HG03354 (cell line): ENCODE measurements at regions not wholly inside any gene's neighbourhood (a gene's known extent, or its start where the extent isn't known, plus 50 kb on each side); places are given as distances from the start of the nearest gene placed in this dataset.
"Not testable (repeated sequence)": the region's sequence is repeated elsewhere in the genome, so short reads cannot be mapped to it uniquely, and the experiment has no call there.

Experiments
- ATAC-seq: cut with Tn5 transposase; IDR thresholded peaks from one replicate; pipeline ENCODE4 v1.9.1; 2021; ENCODE audit warnings: mild to moderate bottlenecking; ENCODE audit not compliant: unreplicated experiment, poor library complexity, severe bottlenecking

DNA sequence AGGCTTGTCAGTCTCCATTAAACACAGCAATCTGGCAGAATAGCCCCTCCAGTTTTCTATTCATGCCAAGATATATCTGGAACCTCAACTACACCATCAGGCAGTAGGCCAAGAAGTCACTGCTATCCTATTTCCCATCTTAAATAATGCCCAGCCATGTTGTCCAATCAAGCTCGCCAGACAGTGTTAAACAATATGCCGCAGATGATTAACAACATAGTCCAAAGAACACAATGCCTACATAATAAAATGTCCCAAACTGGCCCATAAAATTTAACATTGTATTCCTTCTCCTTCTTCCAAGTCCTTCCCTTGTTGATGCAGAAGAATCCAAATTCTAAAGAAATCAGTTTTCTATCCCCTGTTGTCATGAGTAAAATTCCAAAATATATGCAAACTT is 427.4 kb upstream of the PPP2R3A start:
- ATAC-seq: no peak

DNA sequence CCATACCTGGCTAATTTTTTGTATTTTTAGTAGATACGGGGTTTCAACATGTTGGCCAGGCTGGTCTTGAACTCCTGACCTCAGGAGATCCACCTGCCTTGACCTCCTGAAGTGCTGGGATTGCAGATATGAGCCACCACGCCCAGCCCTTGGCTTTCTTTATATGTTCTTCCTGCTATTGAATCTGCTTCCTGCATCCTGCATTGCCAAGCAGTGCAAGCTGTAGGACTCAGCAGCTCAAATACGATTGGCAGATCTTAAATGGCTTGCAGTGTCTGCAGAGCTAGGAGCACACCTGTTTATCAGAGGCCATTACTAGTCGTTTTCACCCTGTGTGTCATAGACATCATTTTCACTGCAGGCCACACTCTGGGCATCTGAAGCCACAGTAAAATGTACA is 426.2 kb upstream of the PPP2R3A start:
- no peak for ATAC-seq

DNA sequence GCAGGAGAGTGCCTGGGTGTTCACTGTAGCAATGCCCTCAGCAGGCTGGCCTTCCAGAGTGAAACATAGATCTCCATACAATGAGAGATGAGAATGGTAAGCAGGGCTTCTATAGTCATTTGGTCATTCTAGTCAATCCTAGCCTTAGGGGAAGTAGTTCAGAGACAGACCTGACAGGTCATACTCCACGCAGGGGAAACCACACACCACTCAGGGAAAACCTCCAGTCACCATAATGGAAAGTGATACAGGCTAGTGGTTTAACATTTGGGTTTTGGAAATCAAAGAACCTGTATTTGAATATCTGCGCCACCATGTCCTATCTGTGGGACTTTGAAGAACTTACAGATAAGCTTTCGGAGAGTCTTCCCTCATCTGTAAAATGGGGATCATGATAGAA is 425.7 kb upstream of the PPP2R3A start:
- ATAC-seq: no peak

DNA sequence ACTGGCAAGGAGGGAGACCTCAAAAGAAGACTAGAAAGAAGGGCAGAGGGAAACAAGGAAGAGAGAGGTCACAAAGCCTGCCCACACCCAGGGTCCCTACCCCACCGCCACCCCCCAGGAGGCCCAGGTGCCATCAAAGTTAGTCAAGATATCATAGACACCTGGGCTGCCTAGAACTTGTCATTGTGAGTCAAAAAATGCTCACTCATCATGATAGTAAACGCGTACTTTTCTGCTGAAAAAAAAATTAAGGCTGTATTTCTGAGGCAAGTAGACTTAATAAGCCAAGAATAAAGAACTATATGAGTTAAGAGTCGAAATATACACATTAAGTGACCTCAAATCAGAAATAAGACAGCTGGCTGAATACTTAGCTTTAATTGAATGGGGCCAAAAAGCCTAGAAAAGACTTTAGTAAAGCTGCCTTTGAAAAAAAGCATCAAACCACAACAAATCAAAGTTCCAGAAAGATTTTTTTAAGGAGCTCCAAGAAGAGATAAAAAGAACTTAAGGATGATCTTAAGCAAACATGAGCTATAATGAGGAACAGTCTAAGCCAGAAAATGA is 415.5 kb upstream of the PPP2R3A start:
- no peak for ATAC-seq

- ATAC-seq: no peak
Measured at GRCh38 chr3:135556174-135556573, 409.4 kb upstream of the PPP2R3A start.

DNA sequence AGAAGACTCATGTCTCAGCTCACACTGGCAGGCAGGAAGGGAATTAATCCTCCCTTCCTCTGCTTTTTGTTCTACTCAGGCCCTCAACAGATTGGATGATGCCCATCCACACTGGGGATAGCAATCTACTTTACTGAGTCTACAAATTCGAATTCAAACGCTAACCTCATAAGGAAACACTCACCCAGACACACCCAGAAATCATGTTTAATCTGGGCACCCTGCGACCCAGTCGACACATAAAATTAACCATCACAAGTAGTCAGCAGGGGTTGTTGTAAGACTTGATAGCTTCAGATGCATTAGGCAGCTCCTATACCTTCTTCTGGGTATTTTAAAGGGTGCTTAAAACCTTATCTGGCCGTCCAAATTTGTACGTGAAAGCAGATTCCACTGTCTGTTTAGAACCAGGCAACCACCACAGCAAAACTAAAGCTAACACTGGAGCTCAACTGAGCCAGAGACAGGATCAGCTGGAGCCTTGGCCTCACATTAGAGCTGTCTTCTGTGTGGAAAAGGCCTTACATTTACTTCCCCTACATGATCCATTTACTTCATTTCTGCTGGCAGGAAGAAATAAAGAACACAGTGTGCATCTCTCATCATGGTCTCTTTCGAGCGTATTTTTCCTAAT is 407.3 kb upstream of the PPP2R3A start:
- no peak for ATAC-seq

DNA sequence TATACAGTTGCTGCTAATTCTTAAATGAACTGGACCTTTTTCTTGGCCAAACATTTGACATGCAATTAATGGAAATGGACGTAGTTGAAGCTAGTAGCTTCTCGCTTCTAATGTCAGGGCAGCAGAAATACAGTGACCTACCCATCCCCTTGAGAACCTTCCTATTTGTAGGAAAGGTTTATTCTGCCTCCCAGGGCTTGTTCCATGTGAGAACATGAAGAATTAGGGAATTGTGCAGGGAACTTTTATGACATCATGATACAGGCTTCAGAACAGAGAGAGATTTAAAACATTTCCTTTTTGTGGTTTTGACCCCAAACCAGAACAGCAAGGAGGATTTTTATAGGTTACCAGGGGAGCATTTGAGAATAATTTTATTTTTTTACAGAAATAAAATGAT is 406.6 kb upstream of the PPP2R3A start:
- no peak for ATAC-seq

DNA sequence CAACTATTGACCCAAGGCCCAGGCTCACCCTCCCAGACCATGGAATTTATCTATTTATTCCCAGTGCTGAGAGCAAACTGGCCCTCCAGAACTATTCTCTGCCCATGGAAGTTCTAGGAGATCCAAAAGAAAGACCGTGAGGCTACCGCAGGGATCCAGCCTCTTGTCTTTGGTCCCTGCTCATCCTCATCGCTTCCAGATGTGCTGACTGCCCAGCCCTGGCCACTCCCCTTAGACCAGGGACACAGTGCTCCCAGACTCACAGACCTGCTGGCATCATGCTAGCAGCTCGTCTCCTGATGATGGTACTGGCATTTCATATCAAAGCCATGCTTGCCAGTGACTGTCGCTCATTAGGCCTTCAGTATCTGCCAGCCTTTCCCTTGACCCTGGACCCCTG is 405.7 kb upstream of the PPP2R3A start:
- no peak for ATAC-seq

DNA sequence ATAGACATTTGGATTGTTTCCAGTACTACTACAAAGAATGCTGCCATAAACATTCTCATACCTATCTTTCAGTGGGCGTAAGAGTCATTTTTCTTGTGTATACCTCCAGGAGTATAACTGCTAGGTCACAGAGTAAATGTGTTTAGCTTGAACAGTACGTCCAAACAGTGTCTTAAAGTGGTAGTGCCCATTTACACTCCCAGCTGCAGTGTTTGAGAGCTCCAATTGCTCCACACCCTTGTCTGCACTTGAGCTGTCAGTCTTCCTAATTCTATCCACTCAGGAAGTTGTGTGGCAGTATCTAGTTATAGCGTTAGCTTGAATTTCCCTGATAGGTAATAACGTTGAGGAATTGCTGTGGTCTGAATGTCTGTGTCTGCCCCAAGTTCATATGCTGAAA is 404.7 kb upstream of the PPP2R3A start:
- ATAC-seq: no peak

GRCh38 chr3:135564696-135565095 is 400.8 kb upstream of the PPP2R3A start:
- ATAC-seq: no peak

- no peak for ATAC-seq
Measured at GRCh38 chr3:135565546-135565945, 400.0 kb upstream of the PPP2R3A start.

DNA sequence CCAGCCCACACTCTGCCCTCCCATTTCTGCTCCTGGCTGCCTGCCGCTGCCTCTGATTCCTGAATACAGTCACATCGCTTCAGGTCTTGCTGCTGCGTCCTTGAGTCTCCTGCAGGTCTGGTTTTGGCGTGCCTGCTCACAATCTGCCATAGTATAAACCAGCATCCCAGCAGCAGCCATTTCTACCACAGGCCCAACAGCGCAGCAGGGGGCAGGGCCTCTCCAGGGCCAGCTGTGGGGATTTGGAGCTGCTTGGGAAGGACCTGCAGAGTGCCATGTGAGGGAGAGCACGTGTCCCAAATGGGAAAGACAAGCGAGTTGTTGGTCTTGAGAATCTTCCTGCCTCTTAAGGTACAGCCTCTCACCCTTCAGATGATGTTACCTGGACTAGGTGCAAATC is 398.3 kb upstream of the PPP2R3A start:
- ATAC-seq: no peak

GRCh38 chr3:135576751-135577150 is 388.8 kb upstream of the PPP2R3A start:
- ATAC-seq: no peak

GRCh38 chr3:135581806-135582205 is 383.7 kb upstream of the PPP2R3A start:
- no peak for ATAC-seq

- ATAC-seq: no peak
Measured at GRCh38 chr3:135582800-135583199, 382.7 kb upstream of the PPP2R3A start.

DNA sequence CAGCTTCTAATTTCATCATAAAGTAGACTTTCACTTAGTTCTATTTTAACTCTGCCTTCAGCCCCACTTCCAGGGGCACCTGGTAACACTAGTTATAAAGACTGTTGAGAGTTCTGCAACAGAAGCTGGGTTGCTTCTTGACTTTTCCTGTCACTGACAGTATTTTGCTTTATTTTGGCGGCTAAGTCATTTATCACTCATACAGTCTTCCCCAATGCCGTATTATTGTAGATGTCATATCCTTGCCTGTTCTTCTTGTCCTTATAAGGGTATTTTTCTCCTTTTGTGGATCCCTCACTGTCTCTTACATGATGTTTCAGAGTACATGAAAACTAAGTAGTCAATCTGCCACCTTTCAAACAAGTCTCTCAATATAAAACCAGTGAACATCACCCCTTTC is 369.0 kb upstream of the PPP2R3A start:
- no peak for ATAC-seq

DNA sequence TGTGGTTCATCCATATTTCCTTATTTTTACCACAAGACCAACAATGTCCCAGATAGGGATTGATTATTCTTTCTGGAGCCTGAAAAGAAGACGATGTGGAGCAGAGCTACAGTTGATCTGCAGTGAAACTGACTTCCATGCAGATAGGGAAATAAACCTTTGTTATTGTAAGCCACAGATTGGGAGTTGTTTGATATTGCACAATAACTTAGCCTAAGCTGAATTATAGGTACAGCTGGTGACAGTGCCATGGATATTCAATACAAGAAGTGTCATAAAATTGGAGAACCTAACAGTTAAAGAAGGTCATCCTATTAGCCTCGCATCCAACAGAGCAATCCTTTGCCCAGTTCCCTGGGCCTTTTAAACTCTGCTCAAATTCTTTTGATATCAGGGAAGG is 367.7 kb upstream of the PPP2R3A start:
- ATAC-seq: no peak

DNA sequence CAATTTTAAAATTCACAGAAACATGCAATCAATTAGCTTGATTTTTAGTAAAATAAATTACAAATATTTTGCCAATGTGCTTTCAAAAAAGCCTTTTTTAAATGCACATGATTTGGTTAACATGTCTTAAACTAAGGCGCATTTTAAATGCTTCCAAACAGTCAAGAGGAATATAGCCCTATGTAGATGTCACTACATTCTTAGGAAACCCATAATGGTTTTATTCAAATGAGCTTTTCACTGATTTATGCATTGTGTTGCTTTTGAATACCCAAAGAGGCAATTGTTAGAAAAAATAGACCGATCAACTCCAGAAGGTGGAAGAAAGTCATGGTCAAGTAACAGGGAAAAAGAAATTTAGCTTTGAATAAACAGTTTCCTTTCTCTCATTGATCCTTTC is 366.9 kb upstream of the PPP2R3A start:
- ATAC-seq: no peak

DNA sequence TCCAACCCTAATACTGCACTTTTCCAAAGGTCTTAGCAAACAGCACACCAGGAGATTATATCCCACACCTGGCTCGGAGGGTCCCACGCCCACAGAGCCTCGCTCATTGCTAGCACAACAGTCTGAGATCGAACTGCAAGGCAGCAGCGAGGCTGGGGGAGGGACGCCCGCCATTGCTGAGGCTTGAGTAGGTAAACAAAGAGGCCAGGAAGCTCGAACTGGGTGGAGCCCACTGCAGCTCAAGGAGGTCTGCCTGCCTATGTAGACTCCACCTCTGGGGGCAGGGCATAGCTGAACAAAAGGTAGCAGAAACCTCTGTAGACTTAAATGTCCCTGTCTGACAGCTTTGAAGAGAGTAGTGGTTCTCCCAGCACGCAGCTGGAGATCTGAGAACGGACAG is 361.0 kb upstream of the PPP2R3A start:
- ATAC-seq: not testable (repeated sequence)

DNA sequence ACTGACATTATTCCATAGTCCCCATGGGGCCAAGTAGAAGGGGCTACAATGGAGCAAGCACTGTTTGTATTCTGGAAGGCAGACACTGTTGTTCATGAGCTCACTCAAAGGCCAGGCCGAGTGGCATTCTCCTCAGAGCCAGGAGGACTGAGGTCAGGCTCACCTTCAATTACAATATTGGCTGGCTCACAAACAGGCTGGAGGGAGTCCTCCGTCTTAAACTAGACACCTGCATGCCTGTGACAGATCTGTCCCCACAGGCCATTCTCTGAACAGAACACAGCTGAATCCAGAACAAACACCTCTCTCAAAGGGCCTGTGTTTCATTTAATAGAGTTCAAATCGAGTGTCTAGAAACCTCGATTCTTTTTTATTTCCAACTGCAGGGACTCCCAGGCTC is 347.4 kb upstream of the PPP2R3A start:
- no peak for ATAC-seq

DNA sequence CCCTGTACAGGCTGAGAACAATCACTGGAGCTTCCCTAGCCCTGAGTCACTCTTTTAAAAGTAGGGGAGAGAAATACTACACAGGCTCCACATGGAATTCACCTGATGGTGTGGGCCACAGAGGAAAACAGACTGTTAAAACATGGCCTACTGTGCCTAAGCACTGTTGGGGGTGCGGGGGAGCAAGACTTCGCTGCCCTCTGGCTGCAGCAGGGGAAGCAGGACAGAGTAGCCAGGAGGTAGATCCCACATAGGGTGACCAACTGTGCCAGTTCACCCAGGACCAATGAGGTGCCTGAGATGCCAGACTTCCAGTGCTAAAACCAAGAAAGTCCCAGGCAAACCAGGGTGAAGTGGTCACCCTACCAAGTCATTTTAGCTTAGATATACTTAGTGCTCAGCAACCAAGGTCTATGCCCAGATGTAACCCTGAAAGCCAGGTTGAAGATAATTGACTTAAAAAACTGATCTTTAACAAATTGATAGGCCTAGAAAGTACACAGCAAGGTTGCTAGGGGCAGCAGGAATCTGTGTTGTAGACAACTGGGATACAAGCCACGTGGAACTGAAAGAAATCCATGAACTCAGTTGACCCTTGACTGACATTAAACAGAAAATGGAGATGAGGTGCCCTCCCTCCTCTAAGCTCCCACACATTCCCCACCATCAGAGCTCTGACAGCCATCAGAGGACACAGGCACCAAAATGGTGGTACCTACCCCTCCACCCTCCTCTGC is 344.2 kb upstream of the PPP2R3A start:
- ATAC-seq: no peak
